HUES48 (cell line): ENCODE measurements at regions not wholly inside any gene's neighbourhood (a gene's known extent, or its start where the extent isn't known, plus 50 kb on each side); places are given as distances from the start of the nearest gene placed in this dataset.
A peak's percentile ranks its signal among the peaks of the same experiment; 100 is the strongest.

ENCODE experiments used
- H3K27ac ChIP-seq: one replicate; pipeline ENCODE4 v1.7.0; 2013; ENCODE audit warnings: low read depth, low read length, inconsistent platforms
- H3K27me3 ChIP-seq: 2 replicates; pipeline ENCODE4 v1.6.1; 2013; ENCODE audit warnings: mild to moderate bottlenecking, low read length; ENCODE audit not compliant: control insufficient read depth, insufficient read depth
- H3K36me3 ChIP-seq: 2 replicates; pipeline ENCODE4 v1.6.1; 2013; ENCODE audit warnings: low read length; ENCODE audit not compliant: control insufficient read depth, insufficient read depth
- H3K4me1 ChIP-seq: 2 replicates; pipeline ENCODE4 v1.6.1; 2013; ENCODE audit warnings: mild to moderate bottlenecking, low read length; ENCODE audit not compliant: control insufficient read depth, insufficient read depth
- H3K4me3 ChIP-seq: 2 replicates; pipeline ENCODE4 v1.5.1; 2013; ENCODE audit warnings: mild to moderate bottlenecking, low read depth, low read length
- H3K9ac ChIP-seq: 2 replicates; pipeline ENCODE4 v1.6.1; 2013; ENCODE audit warnings: mild to moderate bottlenecking, low read depth, low read length, moderate library complexity
- H3K9me3 ChIP-seq: 2 replicates; pipeline ENCODE4 v1.6.1; 2013; ENCODE audit warnings: low read length; ENCODE audit not compliant: control insufficient read depth, insufficient read depth

DNA sequence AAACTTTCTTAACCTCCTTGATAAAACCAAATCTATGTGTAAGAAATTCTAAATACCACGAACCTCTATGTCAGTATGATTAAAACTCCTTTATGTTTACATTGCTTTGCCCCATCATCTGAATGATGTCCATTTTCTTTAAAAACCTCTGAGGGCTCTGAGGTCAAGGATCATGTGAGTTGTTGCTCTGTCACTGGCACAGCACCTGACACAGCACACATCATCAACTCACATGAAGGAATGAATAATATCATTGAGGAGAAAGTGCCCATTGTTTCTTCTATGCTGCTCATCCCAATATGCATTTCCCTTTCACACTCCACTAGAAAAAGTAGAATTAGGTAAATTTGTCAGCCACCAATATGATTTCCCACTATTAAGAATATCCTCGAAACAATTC, 1178.7 kb upstream of the NRXN1 start:
- Histone ChIP-seq H3K9ac (no peak overlapping the region), H3K27me3 (no peaks in the 10 kb centered on the region), H3K9me3 (no peaks in the 10 kb centered on the region), H3K4me1 (no peaks in the 10 kb centered on the region), H3K4me3 (no peak overlapping the region), H3K27ac (no peak overlapping the region), H3K36me3 (no peaks in the 10 kb centered on the region)

DNA sequence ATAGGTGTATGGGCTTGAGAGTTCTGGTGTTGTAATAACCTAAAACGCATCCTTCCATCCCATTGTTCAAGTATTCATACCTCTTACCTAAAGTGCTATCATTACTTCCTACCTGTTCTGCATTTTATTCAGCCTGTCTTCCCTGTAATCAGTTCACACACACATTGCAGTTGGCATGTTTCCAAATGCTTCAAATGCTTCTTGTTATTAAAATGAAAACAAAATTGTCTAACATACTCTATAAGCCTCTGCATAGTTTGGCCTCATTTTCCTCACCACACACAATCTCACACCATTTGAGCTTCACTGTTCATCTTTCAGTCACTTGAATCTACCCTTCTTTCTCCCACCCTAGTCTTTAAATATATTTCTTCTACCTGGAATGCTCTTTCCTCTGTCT, 1178.2 kb upstream of the NRXN1 start:
- Histone ChIP-seq H3K36me3 (no peaks in the 10 kb centered on the region), H3K27ac (no peak overlapping the region), H3K4me1 (no peaks in the 10 kb centered on the region), H3K4me3 (no peak overlapping the region), H3K27me3 (no peaks in the 10 kb centered on the region), H3K9me3 (no peaks in the 10 kb centered on the region), H3K9ac (no peak overlapping the region)

DNA sequence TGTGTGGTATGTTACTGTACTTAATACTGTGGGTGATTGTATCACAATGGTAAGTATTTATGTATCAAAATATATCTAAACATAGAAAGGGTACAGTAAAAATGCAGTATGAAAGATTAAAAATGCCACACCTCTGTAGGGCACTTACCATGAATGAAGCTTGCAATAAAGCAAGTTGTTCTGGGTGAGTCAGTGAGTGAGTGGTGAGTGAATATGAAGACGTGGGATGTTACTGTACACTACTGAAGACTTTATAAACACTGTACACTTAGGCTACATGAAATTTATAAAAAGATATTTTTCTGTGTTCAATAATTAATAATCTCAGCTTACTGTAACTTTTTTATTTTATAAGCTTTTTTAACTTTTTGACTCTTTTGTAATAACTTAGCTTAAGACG, 1162.4 kb upstream of the NRXN1 start:
- Histone ChIP-seq H3K27ac (no peak overlapping the region), H3K4me3 (no peak overlapping the region), H3K9me3 (no peaks in the 10 kb centered on the region), H3K27me3 (no peaks in the 10 kb centered on the region), H3K36me3 (no peaks in the 10 kb centered on the region), H3K4me1 (no peaks in the 10 kb centered on the region), H3K9ac (no peak overlapping the region)

DNA sequence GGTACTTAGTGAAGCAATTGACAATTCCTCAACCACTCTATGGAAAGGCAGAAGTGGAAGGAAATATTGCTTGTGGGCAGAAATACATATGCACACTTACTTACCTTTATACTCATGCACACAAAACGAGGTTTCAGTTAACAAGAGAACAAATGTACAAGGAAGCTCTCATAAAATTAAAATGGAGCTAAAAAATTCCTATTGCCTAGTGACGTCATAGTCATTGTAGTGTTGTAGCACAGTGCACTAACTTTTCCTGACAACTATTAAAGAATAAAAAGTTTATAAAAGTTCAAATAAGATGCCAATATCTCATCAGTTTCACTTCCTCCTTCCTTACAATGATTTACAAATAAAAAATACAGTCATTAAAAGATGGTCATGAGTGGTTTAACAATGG, 1161.9 kb upstream of the NRXN1 start:
- H3K9ac ChIP-seq: no peak overlapping the region
- no peaks in the 10 kb centered on the region for H3K36me3 ChIP-seq
- H3K4me3 ChIP-seq: no peak overlapping the region
- H3K27ac ChIP-seq: no peak overlapping the region
- H3K4me1 ChIP-seq: no peaks in the 10 kb centered on the region
- no peaks in the 10 kb centered on the region for H3K9me3 ChIP-seq
- H3K27me3 ChIP-seq: no peaks in the 10 kb centered on the region

DNA sequence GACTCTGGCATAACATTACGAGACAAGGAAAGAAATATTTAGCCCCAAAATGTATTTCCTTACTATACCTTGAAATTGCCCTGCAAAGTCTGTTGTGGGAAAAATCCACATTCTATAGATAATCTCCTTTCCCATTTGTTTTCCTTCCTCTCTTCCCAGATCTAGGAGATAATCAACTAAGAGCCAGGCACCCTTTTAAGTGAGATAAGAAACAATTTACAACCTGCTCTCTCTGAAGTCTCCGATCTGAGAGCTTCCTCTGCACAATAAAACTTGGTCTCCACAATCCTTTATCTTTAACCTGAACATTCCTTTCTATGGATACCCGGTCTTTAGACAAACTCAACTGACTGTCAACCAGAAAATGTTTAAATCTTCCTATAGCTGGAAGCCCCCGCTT, 1160.7 kb upstream of the NRXN1 start:
- Histone ChIP-seq H3K27ac (peak overlapping the region; percentile 60), H3K9ac (no peak overlapping the region), H3K9me3 (no peaks in the 10 kb centered on the region), H3K27me3 (no peaks in the 10 kb centered on the region), H3K36me3 (no peaks in the 10 kb centered on the region), H3K4me1 (no peaks in the 10 kb centered on the region), H3K4me3 (no peak overlapping the region)

DNA sequence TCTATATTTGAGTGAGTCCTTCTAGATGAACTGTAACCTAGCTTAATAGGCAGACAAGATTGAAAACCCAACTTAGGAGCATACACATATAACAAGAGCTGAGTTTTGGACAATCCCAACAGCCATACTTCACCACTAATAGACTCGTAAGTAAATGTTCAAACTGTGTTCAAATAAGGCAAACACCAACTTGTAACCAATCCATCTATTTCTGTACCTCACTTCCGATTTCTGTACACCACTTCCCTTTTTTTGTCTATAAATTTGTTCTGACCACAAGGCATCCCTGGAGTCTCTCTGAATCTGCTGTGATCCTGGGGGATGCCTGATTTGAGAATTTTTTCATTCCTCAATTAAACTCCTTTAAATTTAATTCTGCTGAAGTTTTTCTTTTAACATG, 1149.1 kb upstream of the NRXN1 start:
- no peaks in the 10 kb centered on the region for H3K36me3 ChIP-seq
- no peak overlapping the region for H3K9ac ChIP-seq
- H3K4me3 ChIP-seq: no peak overlapping the region
- H3K4me1 ChIP-seq: no peaks in the 10 kb centered on the region
- no peak overlapping the region for H3K27ac ChIP-seq
- H3K9me3 ChIP-seq: peaks cover 18% of the 10 kb centered on the region
- H3K27me3 ChIP-seq: no peaks in the 10 kb centered on the region

DNA sequence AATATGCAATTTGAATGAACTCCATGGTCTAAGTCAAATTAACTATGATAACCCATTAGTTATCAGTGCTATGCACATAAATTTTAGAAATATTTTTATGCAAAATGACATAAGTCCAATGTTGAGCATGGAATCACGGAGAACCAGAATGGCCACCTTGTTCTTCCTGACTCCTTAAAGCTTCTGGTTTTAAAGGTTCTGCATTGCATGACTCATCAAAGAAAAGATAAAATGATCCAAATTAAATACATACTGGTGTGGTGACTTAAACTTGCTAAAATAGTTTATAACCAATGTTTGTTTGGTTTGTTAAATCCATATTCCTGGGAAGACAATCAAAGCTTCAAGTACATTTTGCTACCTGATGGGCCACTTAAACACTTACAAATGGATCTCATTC, 1146.9 kb upstream of the NRXN1 start:
- Histone ChIP-seq H3K9ac (no peak overlapping the region), H3K27me3 (no peaks in the 10 kb centered on the region), H3K36me3 (no peaks in the 10 kb centered on the region), H3K27ac (no peak overlapping the region), H3K9me3 (peaks cover 25% of the 10 kb centered on the region), H3K4me3 (no peak overlapping the region), H3K4me1 (no peaks in the 10 kb centered on the region)

DNA sequence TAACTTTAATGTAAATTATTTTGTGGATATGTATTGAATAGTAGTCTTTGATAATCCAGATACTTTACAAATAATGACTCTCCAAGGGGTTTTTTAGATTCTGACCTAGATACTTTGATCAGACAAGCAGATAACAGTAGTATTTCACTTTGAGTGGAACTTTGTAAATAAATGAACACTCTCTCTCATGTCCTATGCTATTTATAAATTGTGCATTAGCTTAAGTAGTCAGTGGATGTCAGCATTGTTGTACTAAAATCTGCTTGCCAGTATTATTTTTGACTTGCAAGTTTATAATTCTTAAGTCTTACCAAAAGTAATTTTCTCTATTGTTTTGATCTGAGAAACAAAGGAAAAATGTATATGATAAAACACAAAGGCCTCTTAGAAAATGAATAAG, 1113.1 kb upstream of the NRXN1 start:
- Histone ChIP-seq H3K27me3 (no peaks in the 10 kb centered on the region), H3K9me3 (no peaks in the 10 kb centered on the region), H3K4me1 (no peaks in the 10 kb centered on the region), H3K36me3 (no peaks in the 10 kb centered on the region), H3K9ac (no peak overlapping the region), H3K4me3 (no peak overlapping the region), H3K27ac (no peak overlapping the region)

DNA sequence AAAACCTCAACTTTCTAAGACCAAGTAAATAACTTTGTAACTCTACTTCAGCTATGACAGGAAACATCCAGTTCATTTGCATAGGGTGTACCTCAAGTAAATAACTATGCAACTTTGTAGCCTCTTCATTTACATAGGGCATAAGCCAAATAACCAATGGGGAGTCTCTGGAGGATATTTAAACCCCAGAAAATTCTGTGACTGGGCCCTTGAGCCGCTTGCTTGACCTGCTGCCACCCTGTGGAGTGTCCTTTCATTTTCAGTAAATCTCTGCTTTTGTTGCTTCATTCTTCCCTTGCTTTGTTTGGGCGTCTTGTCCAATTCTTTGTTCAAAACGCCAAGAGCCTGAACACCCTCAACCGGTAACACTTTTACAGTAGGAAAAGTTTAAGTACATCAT, 1112.7 kb upstream of the NRXN1 start:
- Histone ChIP-seq H3K4me3 (no peak overlapping the region), H3K27me3 (no peaks in the 10 kb centered on the region), H3K4me1 (no peaks in the 10 kb centered on the region), H3K27ac (no peak overlapping the region), H3K9me3 (no peaks in the 10 kb centered on the region), H3K36me3 (no peaks in the 10 kb centered on the region), H3K9ac (no peak overlapping the region)

DNA sequence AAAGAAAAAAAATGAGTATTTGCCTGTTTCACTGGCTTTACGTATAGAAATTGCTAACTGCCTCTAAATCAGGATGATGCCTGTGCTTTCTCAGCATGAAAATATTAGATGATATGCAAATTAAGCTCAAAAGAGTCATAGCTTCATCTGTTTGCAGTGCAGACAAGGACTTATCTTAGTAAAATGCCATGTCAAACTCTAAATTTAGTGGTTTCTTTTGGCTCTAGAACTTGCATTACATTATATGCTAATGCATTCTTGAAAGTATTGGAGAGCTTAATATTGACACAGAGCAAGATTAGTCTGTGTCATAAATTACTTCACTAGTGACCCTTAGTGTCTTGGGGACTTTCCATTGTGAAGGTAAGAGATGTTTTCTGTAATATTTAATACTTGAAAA, 1109.1 kb upstream of the NRXN1 start:
- Histone ChIP-seq H3K4me1 (no peaks in the 10 kb centered on the region), H3K27me3 (no peaks in the 10 kb centered on the region), H3K27ac (no peak overlapping the region), H3K4me3 (no peak overlapping the region), H3K36me3 (no peaks in the 10 kb centered on the region), H3K9me3 (no peaks in the 10 kb centered on the region), H3K9ac (no peak overlapping the region)

DNA sequence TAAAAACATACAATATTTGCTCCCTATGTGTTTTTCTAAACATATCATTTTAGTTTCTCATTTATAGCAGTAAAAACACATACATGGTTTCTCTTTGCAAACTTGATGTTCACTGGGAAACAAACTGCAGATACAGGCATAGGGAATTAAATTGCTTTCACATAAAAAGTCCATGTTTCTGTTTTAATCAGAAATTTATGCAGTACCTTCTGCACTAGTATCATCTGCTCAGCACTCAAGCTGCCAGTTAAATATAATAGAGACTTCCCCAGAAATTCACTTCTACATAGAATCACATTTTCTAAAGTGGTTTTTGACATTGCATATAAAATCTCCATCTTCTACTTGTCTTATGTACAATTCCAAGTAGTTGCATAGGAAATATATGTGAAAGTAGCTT, 1107.3 kb upstream of the NRXN1 start:
- Histone ChIP-seq H3K9me3 (no peaks in the 10 kb centered on the region), H3K27ac (no peak overlapping the region), H3K36me3 (no peaks in the 10 kb centered on the region), H3K4me1 (no peaks in the 10 kb centered on the region), H3K27me3 (no peaks in the 10 kb centered on the region), H3K9ac (no peak overlapping the region), H3K4me3 (no peak overlapping the region)

DNA sequence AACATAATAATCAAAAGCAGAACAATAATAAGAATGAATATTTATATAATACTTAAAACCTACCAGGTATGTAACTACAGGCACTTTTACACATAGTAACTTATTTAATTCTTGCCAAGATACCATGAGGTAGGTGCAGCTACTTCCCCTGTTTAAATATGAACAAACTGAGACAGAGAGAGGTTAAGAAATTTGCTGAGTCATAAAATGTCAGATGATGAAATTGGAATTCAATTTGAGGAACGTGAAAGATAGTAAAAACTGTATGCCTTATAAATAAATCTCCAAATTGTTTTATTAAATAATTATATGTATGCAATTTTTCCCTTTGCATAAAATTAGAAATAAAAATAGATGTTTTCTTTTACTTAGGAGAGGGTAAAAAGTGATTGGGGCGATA, 1103.3 kb upstream of the NRXN1 start:
- peaks cover 9% of the 10 kb centered on the region for H3K9me3 ChIP-seq
- H3K9ac ChIP-seq: no peak overlapping the region
- H3K27me3 ChIP-seq: no peaks in the 10 kb centered on the region
- H3K36me3 ChIP-seq: no peaks in the 10 kb centered on the region
- no peak overlapping the region for H3K4me3 ChIP-seq
- no peaks in the 10 kb centered on the region for H3K4me1 ChIP-seq
- no peak overlapping the region for H3K27ac ChIP-seq
